HG03097 (cell line): ENCODE measurements at regions not wholly inside any gene's neighbourhood (a gene's known extent, or its start where the extent isn't known, plus 50 kb on each side); places are given as distances from the start of the nearest gene placed in this dataset.
A peak's percentile ranks its signal among the peaks of the same experiment; 100 is the strongest.

ENCODE experiments used
- ATAC-seq: cut with Tn5 transposase; IDR thresholded peaks from one replicate; pipeline ENCODE4 v1.9.1; 2021; ENCODE audit not compliant: unreplicated experiment, low FRiP score

GRCh38 chrX:79300856-79301255 is 66.3 kb downstream of the ITM2A start:
- no peak for ATAC-seq

- ATAC-seq = no peak
Observed at GRCh38 chrX:79290596-79290995, 76.5 kb downstream of the ITM2A start.

- no peak for ATAC-seq
Observed at GRCh38 chrX:79288733-79289132, 78.4 kb downstream of the ITM2A start.

- ATAC-seq = no peak
Observed at GRCh38 chrX:79287724-79288123, 79.4 kb downstream of the ITM2A start.

GRCh38 chrX:79281775-79282174 is 85.4 kb downstream of the ITM2A start:
- no peak for ATAC-seq

GRCh38 chrX:79270401-79270800 is 96.7 kb downstream of the ITM2A start:
- peak; percentile 83 for ATAC-seq

- no peak for ATAC-seq
Observed at GRCh38 chrX:79268788-79269187, 98.3 kb downstream of the ITM2A start.

GRCh38 chrX:79266702-79267101 is 100.4 kb downstream of the ITM2A start:
- ATAC-seq = no peak

- no peak for ATAC-seq
Observed at GRCh38 chrX:79263550-79263949, 103.6 kb downstream of the ITM2A start.

- ATAC-seq = peak; percentile 91
Observed at GRCh38 chrX:79259073-79259689, 108.0 kb downstream of the ITM2A start.

- no peak for ATAC-seq
Observed at GRCh38 chrX:79243691-79244090, 99.2 kb downstream of the GPR174 start.

- no peak for ATAC-seq
Observed at GRCh38 chrX:79235899-79236298, 91.4 kb downstream of the GPR174 start.

- ATAC-seq = no peak
Observed at GRCh38 chrX:79231662-79232061, 87.2 kb downstream of the GPR174 start.
